GM12878 (cell line): ENCODE measurements at regions not wholly inside any gene's neighbourhood (a gene's known extent, or its start where the extent isn't known, plus 50 kb on each side); places are given as distances from the start of the nearest gene placed in this dataset.

Source experiments
- ATAC-seq: fragments of 200-7000 bp; cut with Tn5 transposase; 3 replicates; pipeline ENCODE4 v1.9.1; 2020; ENCODE audit warnings: mild to moderate bottlenecking, moderate library complexity
- BruUV-seq: library from RNA; stranded (reverse); fragments of 400-500 nt; replicated peaks from 2 replicates; lab custom pipeline; 2021; lab: Mats Ljungman, UMichigan
- CTCF ChIA-PET: fragments of 300-600 bp; sonication (Branson Sonifier 250); formaldehyde crosslinking; extraction: SDS; loops from one replicate; lab custom pipeline; 2021; ENCODE audit warnings: inconsistent platforms; lab: Yijun Ruan, JAX
- POLR2A ChIA-PET: fragments of 350-600 bp; formaldehyde crosslinking; extraction: SDS; loops from one replicate; lab custom pipeline; 2021; ENCODE audit warnings: inconsistent platforms; lab: Charles Lee
- RAD21 ChIA-PET: fragments of 300-600 bp; sonication (Branson Sonifier 250); formaldehyde crosslinking; loops from one replicate; lab custom pipeline; 2023; ENCODE audit warnings: antibody characterized with exemption; ENCODE audit not compliant: unreplicated experiment; lab: Charles Lee
- SMC1A ChIA-PET: fragments of 300-600 bp; sonication (Branson Sonifier 250); formaldehyde crosslinking; loops from one replicate; lab custom pipeline; 2023; ENCODE audit not compliant: unreplicated experiment, uncharacterized antibody; lab: Charles Lee
- DNase-seq: peaks from one replicate; pipeline ENCODE4 v3.0.0-alpha.2; 2011; ENCODE audit warnings: low read depth, low spot score
- FAIRE-seq: peaks from 3 replicates; lab custom pipeline; 2011; peaks lifted over from hg19 to GRCh38; lab: Jason Lieb, UNC
- H2AFZ ChIP-seq: 2 replicates; pipeline ENCODE4 v1.6.0; 2011; ENCODE audit warnings: low read depth, low read length, control low read depth; ENCODE audit not compliant: control insufficient read depth
- H3K27ac ChIP-seq: 2 replicates; pipeline ENCODE4 v1.5.1; 2011; ENCODE audit warnings: control low read depth; ENCODE audit not compliant: control insufficient read depth, insufficient read depth
- H3K27me3 ChIP-seq, 2 experiments: replicated peaks in 1 of 2; 2 replicates each; pipeline versions ENCODE4 v1.6.0 to v1.6.1; 2011; ENCODE audit warnings: low read length in 1 of 2; ENCODE audit not compliant: control insufficient read depth in 2 of 2, insufficient read depth in 2 of 2
- H3K36me3 ChIP-seq, 2 experiments: 2 replicates each; pipeline ENCODE4 v1.5.1; 2011; ENCODE audit warnings: low read length in 1 of 2; ENCODE audit not compliant: control insufficient read depth in 2 of 2, insufficient read depth in 2 of 2
- H3K4me1 ChIP-seq: 2 replicates; pipeline ENCODE4 v1.6.1; 2011; ENCODE audit warnings: mild to moderate bottlenecking, low read length, moderate library complexity, mixed read lengths; ENCODE audit not compliant: control insufficient read depth, insufficient read depth
- H3K4me2 ChIP-seq: 2 replicates; pipeline ENCODE4 v1.6.0; 2011; ENCODE audit warnings: control low read depth; ENCODE audit not compliant: control insufficient read depth, insufficient read depth
- H3K4me3 ChIP-seq: fragments of 200-600 bp; sonication (generic); 2 replicates; pipeline ENCODE4 v1.5.1; 2016
- H3K79me2 ChIP-seq: 2 replicates; pipeline ENCODE4 v1.6.0; 2011; ENCODE audit warnings: low read length; ENCODE audit not compliant: control insufficient read depth, insufficient read depth
- H3K9ac ChIP-seq: 2 replicates; pipeline ENCODE4 v1.8.0; 2011; ENCODE audit warnings: low read length, control low read depth, mixed read lengths; ENCODE audit not compliant: control insufficient read depth, insufficient read depth
- H3K9me3 ChIP-seq: replicated peaks from 3 replicates; pipeline ENCODE4 v1.5.1; 2011; ENCODE audit warnings: mild to moderate bottlenecking, low read length; ENCODE audit not compliant: control insufficient read depth, insufficient read depth
- H4K20me1 ChIP-seq: 2 replicates; pipeline ENCODE4 v1.6.0; 2011; ENCODE audit not compliant: control insufficient read depth, insufficient read depth
- E2F4 ChIP-seq: IDR thresholded peaks from 2 replicates; pipeline ENCODE4 v1.6.1; 2012; ENCODE audit warnings: low read depth, low read length, improper control_type of control experiment
- FOXM1 ChIP-seq: IDR thresholded peaks from 2 replicates; pipeline ENCODE4 v1.6.1; 2012; ENCODE audit warnings: low read depth, mild to moderate bottlenecking, inconsistent platforms, low read length, moderate library complexity
- HDGF ChIP-seq: fragments of 450-650 bp; IDR thresholded peaks from 2 replicates; pipeline ENCODE4 v1.6.1; 2016; ENCODE audit warnings: antibody characterized with exemption
- IKZF2 ChIP-seq, 2 experiments: fragments of 450-650 bp; IDR thresholded peaks; 2 replicates each; pipeline ENCODE4 v1.6.1; 2017; ENCODE audit warnings: mild to moderate bottlenecking in 2 of 2, moderate library complexity in 2 of 2
- RBBP5 ChIP-seq: fragments of 200-600 bp; sonication (generic); conservative IDR thresholded peaks from 2 replicates; pipeline ENCODE4 v1.6.1; 2016
- REST ChIP-seq: IDR thresholded peaks from 2 replicates; pipeline ENCODE4 v1.6.1; 2012; ENCODE audit warnings: mild to moderate bottlenecking, low read depth, low read length
- SIN3A ChIP-seq: IDR thresholded peaks from 2 replicates; pipeline ENCODE4 v1.6.1; 2012; ENCODE audit warnings: low read depth, low read length, improper control_type of control experiment
- SMARCA5 ChIP-seq: fragments of 450-650 bp; IDR thresholded peaks from 2 replicates; pipeline ENCODE4 v1.6.1; 2017; ENCODE audit warnings: mild to moderate bottlenecking
- SP1 ChIP-seq: IDR thresholded peaks from one replicate; pipeline ENCODE4 v1.6.1; 2011; ENCODE audit warnings: low read depth, low read length
- YY1 ChIP-seq: IDR thresholded peaks from 2 replicates; pipeline ENCODE4 v1.6.1; 2011; ENCODE audit warnings: low read depth, mild to moderate bottlenecking, low read length
- ZNF217 ChIP-seq: fragments of 450-650 bp; IDR thresholded peaks from 2 replicates; pipeline ENCODE4 v1.6.1; 2017; ENCODE audit warnings: antibody characterized with exemption, mild to moderate bottlenecking
- WGBS: methylation state at CpG from one replicate; pipeline ENCODE4 v1.1.6; 2016; ENCODE audit warnings: low lambda C conversion rate; ENCODE audit not compliant: insufficient replicate concordance, insufficient coverage; ENCODE audit errors: missing lambda C conversion rate; 5-methylcytosine and 5-hydroxymethylcytosine counted together
- in situ Hi-C: fragments of 300-500 bp; cut with MboI; formaldehyde crosslinking; loops from 9 replicates; pipeline ENCODE4 v1.14.3; 2018; ENCODE audit warnings: mixed read lengths
- intact Hi-C: fragments of 100-400 bp; cut with micrococcal nuclease; formaldehyde crosslinking; loops from one replicate; pipeline ENCODE4 v1.14.2; 2022; ENCODE audit not compliant: unreplicated experiment
- TF ChIP-seq, protein P1 (sequence below): fragments of 450-650 bp; IDR thresholded peaks from 2 replicates; pipeline ENCODE4 v1.6.1; 2016; ENCODE audit warnings: mild to moderate bottlenecking
- TF ChIP-seq, protein P2 (sequence below): IDR thresholded peaks from 2 replicates; pipeline ENCODE4 v1.6.1; 2011; ENCODE audit warnings: low read depth, mild to moderate bottlenecking, low read length, moderate library complexity, borderline replicate concordance; ENCODE audit errors: extremely low read depth

GRCh38 chr2:184481865-184482264 lies 116.5 kb upstream of the ZNF804A start:
- no peak for ATAC-seq

More at GRCh38 chr2:184481865-184482264, 116.5 kb upstream of the ZNF804A start:
- H3K36me3 ChIP-seq, result no peaks in the 10 kb centered on the region
- in situ Hi-C loops (no loop called here), intact Hi-C loops (no loop called here)
- no peaks in the 10 kb centered on the region for H3K79me2 ChIP-seq
- no peak overlapping the region for H3K9ac ChIP-seq
- ChIA-PET CTCF (no interaction called here), RAD21 (no interaction called here), SMC1A (no interaction called here), POLR2A (no interaction called here)
- H2AFZ ChIP-seq, result no peak overlapping the region
- no peak overlapping the region for H3K27ac ChIP-seq
- no peaks in the 10 kb centered on the region for H3K27me3 ChIP-seq
- TF ChIP-seq FOXM1 (no peak), SMARCA5 (no peak), SIN3A (no peak), ZNF217 (no peak), SP1 (no peak), YY1 (no peak), HDGF (no peak), IKZF2 (IDR thresholded peaks at IDR 0.05) (no peak), RBBP5 (no peak), E2F4 (no peak), REST (no peak)
- TF ChIP-seq, protein P1, sequence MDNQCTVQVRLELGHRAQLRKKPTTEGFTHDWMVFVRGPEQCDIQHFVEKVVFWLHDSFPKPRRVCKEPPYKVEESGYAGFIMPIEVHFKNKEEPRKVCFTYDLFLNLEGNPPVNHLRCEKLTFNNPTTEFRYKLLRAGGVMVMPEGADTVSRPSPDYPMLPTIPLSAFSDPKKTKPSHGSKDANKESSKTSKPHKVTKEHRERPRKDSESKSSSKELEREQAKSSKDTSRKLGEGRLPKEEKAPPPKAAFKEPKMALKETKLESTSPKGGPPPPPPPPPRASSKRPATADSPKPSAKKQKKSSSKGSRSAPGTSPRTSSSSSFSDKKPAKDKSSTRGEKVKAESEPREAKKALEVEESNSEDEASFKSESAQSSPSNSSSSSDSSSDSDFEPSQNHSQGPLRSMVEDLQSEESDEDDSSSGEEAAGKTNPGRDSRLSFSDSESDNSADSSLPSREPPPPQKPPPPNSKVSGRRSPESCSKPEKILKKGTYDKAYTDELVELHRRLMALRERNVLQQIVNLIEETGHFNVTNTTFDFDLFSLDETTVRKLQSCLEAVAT, result no peak
- TF ChIP-seq, protein P2, sequence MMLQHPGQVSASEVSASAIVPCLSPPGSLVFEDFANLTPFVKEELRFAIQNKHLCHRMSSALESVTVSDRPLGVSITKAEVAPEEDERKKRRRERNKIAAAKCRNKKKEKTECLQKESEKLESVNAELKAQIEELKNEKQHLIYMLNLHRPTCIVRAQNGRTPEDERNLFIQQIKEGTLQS, result no peak
- H3K4me1 ChIP-seq, result no peaks in the 10 kb centered on the region
- DNase-seq (no peak), FAIRE-seq (no peak)
- no peaks in the 10 kb centered on the region for H3K9me3 ChIP-seq
- no peaks in the 10 kb centered on the region for H4K20me1 ChIP-seq
- BruUV-seq, result no TSS peak
- H3K4me3 ChIP-seq, result no peak overlapping the region
- 0% methylated on average over 1 of the region's 1 CpG for WGBS
- no peak overlapping the region for H3K4me2 ChIP-seq
